H9 (cell line): ENCODE measurements at regions not wholly inside any gene's neighbourhood (a gene's known extent, or its start where the extent isn't known, plus 50 kb on each side); places are given as distances from the start of the nearest gene placed in this dataset.

ENCODE experiments used
- DNase-seq: peaks from one replicate; pipeline ENCODE4 v3.0.0-alpha.2; 2017
- H2AFZ ChIP-seq: one replicate; pipeline ENCODE4 v1.6.1; 2013; ENCODE audit warnings: mild to moderate bottlenecking, low read length, control low read depth, moderate library complexity
- H2AK5ac ChIP-seq: 2 replicates; pipeline ENCODE4 v1.6.1; 2013; ENCODE audit warnings: low read length, control low read depth, mixed read lengths; ENCODE audit not compliant: insufficient read length
- H2BK120ac ChIP-seq: one replicate; pipeline ENCODE4 v1.6.1; 2013; ENCODE audit warnings: low read depth, mild to moderate bottlenecking, low read length, control low read depth, inconsistent platforms; ENCODE audit not compliant: poor library complexity, severe bottlenecking
- H2BK12ac ChIP-seq: 2 replicates; pipeline ENCODE4 v1.6.1; 2013; ENCODE audit warnings: low read length, control low read depth, mixed read lengths, low read depth; ENCODE audit not compliant: insufficient read length
- H2BK15ac ChIP-seq: 2 replicates; pipeline ENCODE4 v1.6.1; 2013; ENCODE audit warnings: low read depth, low read length, control low read depth
- H2BK20ac ChIP-seq: one replicate; pipeline ENCODE4 v1.6.1; 2013; ENCODE audit warnings: low read depth, mild to moderate bottlenecking, low read length, control low read depth, inconsistent platforms; ENCODE audit not compliant: poor library complexity, severe bottlenecking
- H2BK5ac ChIP-seq: 2 replicates; pipeline ENCODE4 v1.6.1; 2013; ENCODE audit warnings: low read length, control low read depth, mixed read lengths; ENCODE audit not compliant: insufficient read length
- H3K14ac ChIP-seq: 2 replicates; pipeline ENCODE4 v1.6.1; 2013; ENCODE audit warnings: low read length, control low read depth; ENCODE audit not compliant: insufficient read depth
- H3K18ac ChIP-seq: 2 replicates; pipeline ENCODE4 v1.6.1; 2013; ENCODE audit warnings: low read depth, mild to moderate bottlenecking, mixed read lengths, low read length, control low read depth; ENCODE audit not compliant: insufficient read length
- H3K23ac ChIP-seq: 2 replicates; pipeline ENCODE4 v1.6.1; 2013; ENCODE audit warnings: low read length, control low read depth, mixed read lengths, low read depth; ENCODE audit not compliant: insufficient read length
- H3K23me2 ChIP-seq: 2 replicates; pipeline ENCODE4 v1.6.1; 2013; ENCODE audit warnings: low read depth, mild to moderate bottlenecking, mixed read lengths, low read length, control low read depth; ENCODE audit not compliant: insufficient read length, poor library complexity, severe bottlenecking
- H3K27ac ChIP-seq: 2 replicates; pipeline ENCODE4 v1.5.1; 2013; ENCODE audit warnings: low read length, control low read depth, mixed read lengths, low read depth; ENCODE audit not compliant: insufficient read length
- H3K27me3 ChIP-seq: 2 replicates; pipeline ENCODE4 v1.6.1; 2013; ENCODE audit warnings: low read length, control low read depth, inconsistent platforms; ENCODE audit not compliant: insufficient read depth
- H3K4ac ChIP-seq: 2 replicates; pipeline ENCODE4 v1.6.1; 2013; ENCODE audit warnings: low read depth, mild to moderate bottlenecking, control low read depth, inconsistent platforms, low read length, moderate library complexity
- H3K4me1 ChIP-seq: 2 replicates; pipeline ENCODE4 v1.6.1; 2013; ENCODE audit warnings: low read length, control low read depth, inconsistent platforms; ENCODE audit not compliant: insufficient read depth
- H3K4me2 ChIP-seq: 2 replicates; pipeline ENCODE4 v1.6.1; 2013; ENCODE audit warnings: low read length, control low read depth, mixed read lengths; ENCODE audit not compliant: insufficient read length, insufficient read depth
- H3K56ac ChIP-seq: 2 replicates; pipeline ENCODE4 v1.6.1; 2013; ENCODE audit warnings: low read depth, mild to moderate bottlenecking, mixed read lengths, low read length, control low read depth; ENCODE audit not compliant: insufficient read length
- H3K79me1 ChIP-seq: 2 replicates; pipeline ENCODE4 v1.6.1; 2013; ENCODE audit warnings: low read depth, mild to moderate bottlenecking, moderate library complexity, low read length, control low read depth, inconsistent platforms; ENCODE audit not compliant: insufficient read depth, poor library complexity, severe bottlenecking
- H3K79me2 ChIP-seq: 2 replicates; pipeline ENCODE4 v1.6.1; 2013; ENCODE audit warnings: low read length, control low read depth, inconsistent platforms; ENCODE audit not compliant: insufficient read depth
- H3K9ac ChIP-seq: 2 replicates; pipeline ENCODE4 v1.6.1; 2013; ENCODE audit warnings: low read length, control low read depth, mixed read lengths; ENCODE audit not compliant: insufficient read length; ENCODE audit errors: extremely low read depth
- H3K9me3 ChIP-seq: one replicate; pipeline ENCODE4 v1.6.1; 2013; ENCODE audit warnings: low read depth, low read length, inconsistent platforms; ENCODE audit not compliant: control insufficient read depth
- H3T11ph ChIP-seq: one replicate; pipeline ENCODE4 v1.6.1; 2013; ENCODE audit warnings: mild to moderate bottlenecking, low read length, control low read depth, inconsistent platforms
- H4K20me1 ChIP-seq: one replicate; pipeline ENCODE4 v1.6.1; 2013; ENCODE audit not compliant: control insufficient read depth, insufficient read length, insufficient read depth
- H4K5ac ChIP-seq: 2 replicates; pipeline ENCODE4 v1.6.1; 2013; ENCODE audit warnings: low read depth, mild to moderate bottlenecking, mixed read lengths, low read length, control low read depth; ENCODE audit not compliant: insufficient read length
- H4K8ac ChIP-seq: replicated peaks from 2 replicates; pipeline ENCODE4 v1.6.1; 2013; ENCODE audit warnings: low read length, control low read depth, mixed read lengths, low read depth; ENCODE audit not compliant: insufficient read length
- H4K91ac ChIP-seq: 2 replicates; pipeline ENCODE4 v1.6.1; 2013; ENCODE audit warnings: low read depth, mild to moderate bottlenecking, moderate library complexity, mixed read lengths, low read length, control low read depth; ENCODE audit not compliant: insufficient read length
- H3K27ac Mint-ChIP-seq, 3 experiments: 2 replicates in 2 of 3; 3 replicates in 1 of 3; pipeline ENCODE4 v1.8.0; 2020 to 2021; ENCODE audit warnings: mixed read lengths in 3 of 3, mild to moderate bottlenecking in 1 of 3, moderate library complexity in 1 of 3
- H3K27me3 Mint-ChIP-seq: 2 replicates; pipeline ENCODE4 v1.8.0; 2021; ENCODE audit warnings: low read depth, mild to moderate bottlenecking, moderate library complexity, mixed read lengths
- H3K36me3 Mint-ChIP-seq, 3 experiments: 2 replicates in 2 of 3; 3 replicates in 1 of 3; pipeline ENCODE4 v1.8.0; 2020 to 2021; ENCODE audit warnings: low read depth in 3 of 3, mixed read lengths in 3 of 3; ENCODE audit not compliant: insufficient read depth in 1 of 3
- H3K4me1 Mint-ChIP-seq, 2 experiments: 2 replicates each; pipeline ENCODE4 v1.8.0; 2020; ENCODE audit warnings: mixed read lengths in 2 of 2
- H3K4me3 Mint-ChIP-seq, 2 experiments: 2 replicates in 1 of 2; 3 replicates in 1 of 2; pipeline ENCODE4 v1.8.0; 2020 to 2021; ENCODE audit warnings: mild to moderate bottlenecking in 2 of 2, mixed read lengths in 2 of 2, moderate library complexity in 1 of 2
- H3K9me3 Mint-ChIP-seq, 2 experiments: 2 replicates in 1 of 2; 3 replicates in 1 of 2; pipeline ENCODE4 v1.8.0; 2020; ENCODE audit warnings: mild to moderate bottlenecking in 2 of 2, mixed read lengths in 2 of 2, moderate library complexity in 1 of 2
- CTCF ChIP-seq: fragments of 200-600 bp; sonication (generic); conservative IDR thresholded peaks from 3 replicates; pipeline ENCODE4 v1.8.0; 2021; ENCODE audit warnings: antibody characterized with exemption, mild to moderate bottlenecking
- WGBS: extraction: QIAGEN DNeasy Blood & Tissue Kit; methylation state at CpG from one replicate; pipeline ENCODE4 v1.1.7; 2013; ENCODE audit warnings: missing lambda C conversion rate, low lambda C conversion rate, mixed read lengths; ENCODE audit not compliant: insufficient read length; ENCODE audit errors: extremely low coverage; 5-methylcytosine and 5-hydroxymethylcytosine counted together

- no peaks in the 10 kb centered on the region for H3K79me2 ChIP-seq
- H4K5ac ChIP-seq = no peak overlapping the region
- no peak overlapping the region for H2AK5ac ChIP-seq
- no peak overlapping the region for H4K91ac ChIP-seq
- no peak overlapping the region for H3K27ac ChIP-seq
- Mint-ChIP-seq H3K4me1 (no peaks in the 10 kb centered on the region), H3K27ac (no peak overlapping the region), H3K4me3 (no peak overlapping the region), H3K27me3 (no peaks in the 10 kb centered on the region), H3K36me3 (peaks cover 0 to 4% (median 3%) of the 10 kb centered on the region in 3 experiments; a peak in 1 of 7 replicates), H3K9me3 (peaks cover 5% of the 10 kb centered on the region in 2 experiments)
- no peak overlapping the region for H2BK15ac ChIP-seq
- H2BK5ac ChIP-seq = no peak overlapping the region
- no peak overlapping the region for H3K18ac ChIP-seq
- no peak overlapping the region for H3K23ac ChIP-seq
- H3T11ph ChIP-seq = no peak overlapping the region
- H3K56ac ChIP-seq = no peak overlapping the region
- no peak overlapping the region for H3K14ac ChIP-seq
- H2AFZ ChIP-seq = no peak overlapping the region
- no peaks in the 10 kb centered on the region for H3K79me1 ChIP-seq
- no peak overlapping the region for H2BK12ac ChIP-seq
- H3K9me3 ChIP-seq = no peaks in the 10 kb centered on the region
- H2BK20ac ChIP-seq = no peak overlapping the region
- no CpG with 5 or more reads among the region's 6 CpGs for WGBS
- no peaks in the 10 kb centered on the region for H3K27me3 ChIP-seq
- H3K23me2 ChIP-seq = no peaks in the 10 kb centered on the region
- DNase-seq = no peak
- no peaks in the 10 kb centered on the region for H4K20me1 ChIP-seq
- H3K4ac ChIP-seq = no peak overlapping the region
- H4K8ac ChIP-seq = no peak overlapping the region
- no peak overlapping the region for H3K9ac ChIP-seq
- no peaks in the 10 kb centered on the region for H3K4me1 ChIP-seq
- H3K4me2 ChIP-seq = no peak overlapping the region
- H2BK120ac ChIP-seq = no peak overlapping the region
- TF ChIP-seq CTCF = no peak
Measured at GRCh38 chr2:51145761-51146160, 113.8 kb upstream of the NRXN1 start.
